GM21390 (cell line): ENCODE measurements at regions not wholly inside any gene's neighbourhood (a gene's known extent, or its start where the extent isn't known, plus 50 kb on each side); places are given as distances from the start of the nearest gene placed in this dataset.

Experiments
- ATAC-seq: cut with Tn5 transposase; IDR thresholded peaks from one replicate; pipeline ENCODE4 v1.9.1; 2021; ENCODE audit not compliant: unreplicated experiment

- ATAC-seq: no peak
Observed at GRCh38 chr2:160630801-160631590, 137.4 kb upstream of the RBMS1 start.

GRCh38 chr2:160632084-160632975 lies 138.7 kb upstream of the RBMS1 start:
- ATAC-seq: no peak

- ATAC-seq: no peak
Observed at GRCh38 chr2:160634436-160634835, 140.8 kb upstream of the RBMS1 start.

- ATAC-seq: no peak
Observed at GRCh38 chr2:160635488-160635887, 141.9 kb upstream of the RBMS1 start.

- ATAC-seq: no peak
Observed at GRCh38 chr2:160639472-160639871, 145.9 kb upstream of the RBMS1 start.

GRCh38 chr2:160646684-160647444 lies 153.3 kb upstream of the RBMS1 start:
- ATAC-seq: no peak

GRCh38 chr2:160647967-160648685 lies 154.5 kb upstream of the RBMS1 start:
- no peak for ATAC-seq

- ATAC-seq: no peak
Observed at GRCh38 chr2:160649698-160650097, 156.1 kb upstream of the RBMS1 start.

- no peak for ATAC-seq
Observed at GRCh38 chr2:160650196-160651118, 156.8 kb upstream of the RBMS1 start.

- no peak for ATAC-seq
Observed at GRCh38 chr2:160651416-160652200, 158.0 kb upstream of the RBMS1 start.

- peak; percentile 72 for ATAC-seq
Observed at GRCh38 chr2:160652236-160652635, 158.6 kb upstream of the RBMS1 start.

- ATAC-seq: no peak
Observed at GRCh38 chr2:160657196-160657595, 163.6 kb upstream of the RBMS1 start.

- no peak for ATAC-seq
Observed at GRCh38 chr2:160658851-160659250, 165.2 kb upstream of the RBMS1 start.

GRCh38 chr2:160660741-160661140 lies 167.1 kb upstream of the RBMS1 start:
- no peak for ATAC-seq

GRCh38 chr2:160664603-160665140 lies 171.1 kb upstream of the RBMS1 start:
- ATAC-seq: no peak

GRCh38 chr2:160666154-160667060 lies 172.8 kb upstream of the RBMS1 start:
- ATAC-seq: peak; percentile 88

GRCh38 chr2:160667811-160668210 lies 174.2 kb upstream of the RBMS1 start:
- no peak for ATAC-seq

GRCh38 chr2:160670618-160671017 lies 177.0 kb upstream of the RBMS1 start:
- no peak for ATAC-seq
